PC-9 (cell line): ENCODE measurements at regions not wholly inside any gene's neighbourhood (a gene's known extent, or its start where the extent isn't known, plus 50 kb on each side); places are given as distances from the start of the nearest gene placed in this dataset.

Experiments used
- EZH2 ChIP-seq: fragments of 200-600 bp; sonication (generic); IDR thresholded peaks from 2 replicates; pipeline ENCODE4 v1.8.0; 2017; ENCODE audit warnings: antibody characterized with exemption, low read depth
- TF ChIP-seq, protein P1 (sequence below): fragments of 200-600 bp; sonication (generic); conservative IDR thresholded peaks from 2 replicates; pipeline ENCODE4 v1.6.1; 2017; ENCODE audit warnings: mixed run types, antibody characterized with exemption, mild to moderate bottlenecking, moderate library complexity

DNA sequence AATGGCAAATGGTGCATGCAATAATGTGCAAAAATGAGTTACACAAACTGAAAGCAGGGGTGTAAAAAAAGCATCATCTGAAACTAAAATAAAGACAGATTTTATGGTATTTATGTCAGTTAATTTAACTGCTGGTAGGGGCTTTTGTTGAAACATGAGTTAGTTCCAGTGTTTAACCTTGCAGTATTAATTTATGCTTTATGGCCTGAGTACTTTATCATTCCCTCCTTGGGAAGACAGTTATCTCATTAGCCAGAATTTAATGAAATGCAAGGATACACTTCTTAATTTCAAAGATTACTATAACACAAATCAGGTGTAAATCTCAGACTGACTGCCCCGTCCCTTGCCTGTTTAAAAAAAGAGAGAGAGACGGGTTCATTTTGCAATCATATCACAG lies 240.1 kb upstream of the MEIS2 start:
- TF ChIP-seq, protein P1, sequence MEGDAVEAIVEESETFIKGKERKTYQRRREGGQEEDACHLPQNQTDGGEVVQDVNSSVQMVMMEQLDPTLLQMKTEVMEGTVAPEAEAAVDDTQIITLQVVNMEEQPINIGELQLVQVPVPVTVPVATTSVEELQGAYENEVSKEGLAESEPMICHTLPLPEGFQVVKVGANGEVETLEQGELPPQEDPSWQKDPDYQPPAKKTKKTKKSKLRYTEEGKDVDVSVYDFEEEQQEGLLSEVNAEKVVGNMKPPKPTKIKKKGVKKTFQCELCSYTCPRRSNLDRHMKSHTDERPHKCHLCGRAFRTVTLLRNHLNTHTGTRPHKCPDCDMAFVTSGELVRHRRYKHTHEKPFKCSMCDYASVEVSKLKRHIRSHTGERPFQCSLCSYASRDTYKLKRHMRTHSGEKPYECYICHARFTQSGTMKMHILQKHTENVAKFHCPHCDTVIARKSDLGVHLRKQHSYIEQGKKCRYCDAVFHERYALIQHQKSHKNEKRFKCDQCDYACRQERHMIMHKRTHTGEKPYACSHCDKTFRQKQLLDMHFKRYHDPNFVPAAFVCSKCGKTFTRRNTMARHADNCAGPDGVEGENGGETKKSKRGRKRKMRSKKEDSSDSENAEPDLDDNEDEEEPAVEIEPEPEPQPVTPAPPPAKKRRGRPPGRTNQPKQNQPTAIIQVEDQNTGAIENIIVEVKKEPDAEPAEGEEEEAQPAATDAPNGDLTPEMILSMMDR: no peak
- TF ChIP-seq EZH2: no peak
